ENCODE measurements at regions not wholly inside any gene's neighbourhood (a gene's known extent, or its start where the extent isn't known, plus 50 kb on each side); places are given as distances from the start of the nearest gene placed in this dataset.
"Not testable (repeated sequence)": the region's sequence is repeated elsewhere in the genome, so short reads cannot be mapped to it uniquely, and the experiment has no call there.

DNA sequence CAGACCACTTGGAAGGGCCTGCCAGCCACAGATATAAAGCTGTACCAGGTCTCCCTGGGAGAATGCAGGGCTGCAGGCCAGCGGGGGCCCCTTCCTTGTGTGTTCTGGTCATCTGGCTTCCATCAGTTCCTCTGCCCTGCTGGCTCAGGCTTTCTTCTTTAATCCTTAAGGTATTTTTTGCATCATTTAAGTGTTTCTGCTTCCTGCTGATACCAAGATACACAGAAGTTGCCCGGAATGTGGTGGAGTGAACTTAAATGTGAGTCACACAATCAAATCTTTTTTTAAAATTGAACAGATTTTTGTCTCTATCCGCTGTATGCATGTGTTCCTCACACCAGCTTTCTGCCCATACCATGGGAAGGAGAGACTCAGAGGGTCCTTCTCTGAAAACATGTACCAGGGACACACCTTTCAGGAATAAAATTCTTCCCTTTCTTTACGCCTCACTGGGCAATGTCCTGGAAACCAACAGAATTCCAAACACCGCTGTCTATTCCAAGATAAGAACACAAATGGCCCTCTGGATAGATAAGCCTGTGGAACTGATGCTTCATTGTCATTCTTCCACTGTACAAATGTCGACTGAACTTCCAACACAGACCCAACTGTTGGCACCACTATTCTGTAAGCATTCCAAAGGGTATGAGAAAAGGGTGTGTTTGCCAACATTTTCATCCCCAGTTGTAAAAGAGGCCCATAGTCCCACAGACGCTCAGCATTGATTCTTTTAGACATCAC is 206.2 kb upstream of the MYLIP start:
- DNase-seq = no peak

DNA sequence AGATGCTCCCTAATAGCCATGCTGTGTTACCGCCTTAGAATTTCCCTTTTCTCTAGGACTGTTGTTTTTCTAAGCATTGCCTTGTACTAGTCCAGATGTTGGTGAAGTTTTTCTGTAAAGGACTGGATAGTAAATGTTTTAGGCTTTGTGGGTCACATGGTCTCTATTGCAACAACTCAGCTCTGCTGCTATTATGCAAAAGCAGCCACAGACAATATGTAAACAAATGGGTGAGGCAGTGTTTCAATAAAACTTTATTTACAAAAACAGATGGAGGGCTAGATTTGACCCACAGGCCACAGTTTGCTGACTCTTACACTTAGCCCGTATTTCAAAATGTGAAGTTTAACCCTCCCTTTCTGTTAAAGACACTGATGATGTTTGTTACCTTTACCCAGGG is 207.6 kb upstream of the MYLIP start:
- no peak for DNase-seq

DNA sequence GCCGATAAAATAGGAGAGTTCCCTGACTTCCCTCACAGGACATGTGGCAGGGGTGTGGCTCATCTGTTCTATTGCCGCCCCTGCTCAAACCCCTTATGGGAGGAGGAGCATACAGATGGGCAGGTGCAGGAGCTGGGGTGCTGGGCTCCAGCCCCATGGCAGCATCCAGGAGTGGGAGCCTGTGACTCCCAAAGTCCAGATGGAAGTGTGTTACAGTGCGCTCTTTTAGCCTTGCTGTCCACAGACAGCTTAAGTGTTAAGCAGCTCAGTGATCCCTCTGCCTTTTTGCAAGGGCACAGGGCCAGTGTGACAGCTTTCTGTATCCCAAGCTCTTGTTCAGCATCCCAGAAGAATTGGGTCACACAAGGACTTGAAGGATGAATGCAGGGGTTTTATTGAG is 212.3 kb upstream of the MYLIP start:
- DNase-seq = no peak

DNA sequence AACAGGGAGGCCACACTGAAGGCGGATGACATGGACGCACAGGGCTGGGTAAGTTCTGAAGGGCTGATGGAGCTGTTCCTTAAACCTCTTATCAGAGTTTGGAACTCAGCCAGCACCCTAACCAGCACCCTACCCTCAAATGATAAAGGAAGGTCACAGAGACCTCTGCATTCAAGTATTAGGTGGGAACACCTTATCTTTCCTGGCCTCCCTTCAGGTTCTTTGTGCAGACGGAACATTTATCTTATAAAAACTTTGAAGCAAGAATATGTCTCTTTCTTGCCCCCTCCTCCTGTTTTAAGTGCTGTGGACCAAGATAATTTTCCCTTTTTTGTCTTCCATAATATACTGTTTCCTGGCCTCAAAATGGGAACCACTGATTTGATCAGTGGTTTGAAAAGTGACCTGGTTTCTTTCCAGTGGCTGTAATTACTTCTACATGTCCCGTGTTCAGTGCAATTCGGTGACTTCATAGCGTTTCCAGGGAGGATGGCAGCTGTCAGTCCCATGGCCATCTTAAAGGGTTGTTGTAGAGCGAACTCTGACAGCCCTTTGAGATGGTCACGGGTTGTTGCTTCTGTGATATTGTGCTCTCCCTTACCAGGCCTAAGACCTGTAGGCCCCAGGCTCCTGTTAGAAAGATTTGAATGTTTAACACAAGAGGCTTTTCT is 213.2 kb upstream of the MYLIP start:
- DNase-seq = no peak

DNA sequence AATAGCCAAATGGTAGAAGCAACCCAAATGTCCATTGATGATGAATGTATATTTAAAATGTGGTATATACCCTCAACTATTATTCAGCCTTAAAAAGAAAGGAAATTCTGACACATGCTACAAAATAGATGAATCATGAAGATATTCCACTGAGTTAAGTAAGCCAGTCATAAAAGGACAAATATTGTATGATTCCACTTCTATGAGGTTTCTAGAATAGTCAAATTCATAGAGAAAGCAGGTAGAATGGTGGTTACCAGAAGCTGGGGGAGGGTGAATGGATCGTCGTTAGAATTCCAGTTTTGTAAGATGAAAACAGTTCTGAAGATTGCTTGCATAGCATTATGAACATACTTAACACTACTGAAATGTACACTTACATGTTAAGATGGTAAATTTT is 214.3 kb upstream of the MYLIP start:
- no peak for DNase-seq

DNA sequence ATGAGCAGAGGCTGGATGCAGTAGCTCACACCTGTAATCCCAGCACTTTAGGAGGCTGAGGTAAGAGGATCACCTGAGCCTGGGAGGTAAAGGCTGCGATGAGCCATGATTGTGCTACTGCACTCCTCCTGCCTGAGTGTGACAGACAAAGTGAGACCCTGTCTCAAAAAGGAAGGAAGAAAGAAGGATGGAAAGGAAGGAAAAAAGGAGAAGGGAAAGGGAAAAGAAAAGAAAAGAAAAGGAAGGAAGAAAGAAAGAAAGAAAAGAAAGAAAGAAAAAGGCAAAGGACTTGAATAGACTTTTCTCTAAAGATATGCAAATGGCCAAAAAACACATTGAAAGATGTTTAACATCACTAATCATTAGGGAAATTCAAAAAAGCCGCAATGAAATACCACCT is 215.3 kb upstream of the MYLIP start:
- no peak for DNase-seq

DNA sequence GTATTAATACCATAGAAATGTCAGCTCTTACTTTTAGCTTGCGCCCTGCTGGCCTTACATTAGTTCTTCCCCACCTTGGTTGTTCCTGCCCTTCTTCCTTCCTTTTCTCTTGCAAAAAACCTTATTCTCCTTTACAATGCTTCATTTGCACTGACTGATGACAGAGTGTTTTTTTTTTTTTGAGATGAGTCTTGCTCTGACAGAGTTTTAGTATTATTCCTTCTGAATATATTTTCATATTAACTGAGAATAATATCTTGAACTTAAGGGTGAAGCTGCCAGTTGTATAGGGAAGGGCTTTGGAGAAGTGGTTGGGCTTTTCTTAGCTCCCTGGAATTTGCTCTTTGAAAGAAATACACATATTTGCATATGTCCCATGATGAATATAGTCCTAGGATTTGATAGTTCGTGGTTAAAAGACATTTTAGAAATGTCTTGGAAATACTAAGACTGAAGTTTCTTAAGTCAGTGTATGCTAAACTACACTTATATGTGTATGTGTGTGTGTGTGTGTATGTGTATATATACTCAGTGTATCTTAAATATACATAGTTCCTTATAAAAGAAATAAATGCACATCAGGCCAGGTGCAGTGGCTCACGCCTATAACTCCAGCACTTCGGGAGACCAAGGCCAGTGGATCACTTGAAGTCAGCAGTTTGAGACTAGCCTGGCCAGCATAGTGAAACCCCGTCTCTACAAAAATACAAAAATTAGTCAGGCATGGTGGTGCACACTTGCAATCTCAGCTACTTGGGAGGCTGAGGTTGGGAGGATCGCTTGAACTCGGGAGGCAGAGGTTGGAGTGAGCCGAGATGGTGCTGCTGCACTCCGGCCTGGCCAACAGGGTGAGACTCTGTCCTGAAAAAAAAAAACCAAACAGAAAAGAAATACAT is 216.1 kb upstream of the MYLIP start:
- no peak for DNase-seq

DNA sequence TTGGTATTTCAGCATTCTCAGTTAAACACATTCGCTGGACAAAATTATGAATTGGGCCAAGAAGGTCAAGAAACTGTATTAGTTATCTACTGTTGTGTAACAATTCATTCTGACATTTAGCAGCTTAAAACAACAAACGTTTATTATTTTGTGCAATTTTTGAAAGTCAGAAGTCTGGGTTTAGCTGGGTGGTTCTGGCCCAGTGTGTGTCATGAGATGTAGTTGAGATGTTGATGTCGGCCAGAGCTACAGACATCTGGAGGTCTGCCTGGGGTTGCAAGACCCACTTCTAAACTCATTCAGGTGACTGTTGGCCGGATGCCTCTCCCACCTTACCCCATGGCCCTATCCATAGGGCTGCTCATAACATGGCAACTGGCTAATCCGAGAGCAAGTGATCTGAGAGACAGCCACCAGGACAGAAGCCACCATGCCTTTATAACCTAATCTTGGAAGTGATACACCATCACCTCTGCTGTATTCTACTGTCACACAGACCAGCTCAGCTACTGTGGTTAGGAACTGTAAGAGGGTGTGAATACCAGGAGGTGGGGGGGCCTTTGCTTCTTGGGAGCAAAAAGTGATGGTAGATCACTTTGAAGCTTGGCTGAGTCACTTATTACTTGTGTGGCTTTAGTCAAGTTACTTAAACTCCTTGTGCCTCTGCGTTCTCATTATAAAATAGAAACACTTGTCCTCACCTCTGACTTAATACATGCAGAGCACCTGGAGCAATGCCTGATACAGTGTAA is 217.0 kb upstream of the MYLIP start:
- DNase-seq = no peak

DNA sequence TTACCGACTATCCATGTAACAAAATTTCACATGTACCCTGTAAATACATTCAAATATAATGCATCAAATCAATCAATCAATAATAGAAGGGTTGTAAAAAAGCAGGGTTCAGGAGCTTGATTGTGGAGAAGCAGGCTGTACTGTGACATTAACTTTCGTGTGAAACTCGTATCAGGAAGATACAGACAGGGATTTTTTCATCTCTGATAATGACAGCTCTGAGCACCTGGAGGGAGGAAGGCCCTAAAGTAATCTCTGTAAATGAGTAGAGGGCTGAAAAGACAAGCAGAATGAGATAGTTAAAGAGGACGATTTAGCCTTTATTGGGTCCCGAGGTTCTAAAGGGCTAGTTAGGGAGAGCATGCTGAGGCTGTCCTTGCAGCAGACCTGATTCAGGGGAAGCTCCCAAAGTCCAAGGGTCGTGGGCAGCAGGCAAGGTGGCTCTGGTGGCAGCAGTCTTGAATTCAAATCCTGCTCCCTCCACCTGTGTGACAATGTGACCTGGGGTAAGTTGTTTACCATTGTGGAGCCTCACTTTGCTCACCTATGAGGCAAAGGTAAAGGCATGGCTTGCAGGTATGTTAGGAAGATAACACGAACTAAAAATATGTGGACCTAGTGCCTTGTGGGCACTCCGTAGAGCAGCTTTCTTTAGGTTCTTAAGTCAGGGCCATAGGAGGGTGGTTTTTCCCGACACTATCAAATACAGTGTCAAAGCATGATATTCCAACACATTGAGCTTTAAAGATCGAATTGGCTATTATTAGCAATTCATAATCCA is 219.4 kb upstream of the MYLIP start:
- DNase-seq = no peak

DNA sequence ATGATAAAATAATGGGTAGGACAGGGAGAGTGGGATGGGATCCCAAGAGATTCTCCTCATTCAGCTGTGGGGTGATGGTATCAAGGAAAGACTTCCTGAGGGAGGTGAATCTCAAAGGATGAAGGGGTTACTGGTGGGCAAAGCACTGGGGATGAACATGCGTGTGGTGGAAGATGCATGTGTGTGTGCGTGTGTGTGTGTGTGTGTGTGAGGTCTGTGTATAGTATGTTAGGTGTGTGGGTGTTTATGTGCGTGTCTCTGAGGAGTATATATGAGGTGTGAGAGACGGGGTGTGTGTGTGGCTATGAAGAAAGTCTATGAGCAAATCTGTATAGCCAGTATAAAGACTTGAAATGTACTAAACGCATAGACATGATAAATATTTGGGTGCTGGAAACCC is 220.0 kb upstream of the MYLIP start:
- no peak for DNase-seq

DNA sequence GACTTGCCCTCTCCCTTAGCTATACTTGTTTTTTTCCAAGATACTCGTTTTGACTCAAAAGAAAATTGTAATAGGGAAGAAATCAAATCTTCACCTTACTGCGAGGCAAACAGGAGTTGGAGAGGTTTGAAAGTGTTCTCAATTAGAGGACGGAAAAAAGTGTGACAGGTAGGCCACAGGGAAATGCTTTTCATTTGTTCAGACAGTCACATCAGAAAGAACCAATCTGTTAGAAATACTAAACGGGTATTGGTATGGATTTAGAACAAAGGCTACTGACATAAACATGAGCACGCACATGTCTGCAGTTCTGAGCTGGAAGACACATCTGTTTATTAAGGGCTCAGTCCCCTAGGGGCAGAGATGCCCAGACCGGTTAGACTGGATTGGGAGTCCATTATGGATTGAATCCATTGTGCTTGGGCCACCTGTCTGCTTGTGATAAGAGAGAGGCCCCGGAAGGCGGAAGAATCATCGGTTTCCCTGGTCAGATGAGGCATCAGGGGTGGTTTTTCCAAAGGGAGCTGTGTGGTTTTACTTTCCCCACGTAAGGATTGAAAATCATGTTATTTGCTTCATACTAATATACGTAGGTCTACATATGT is 220.9 kb upstream of the MYLIP start:
- no peak for DNase-seq

DNA sequence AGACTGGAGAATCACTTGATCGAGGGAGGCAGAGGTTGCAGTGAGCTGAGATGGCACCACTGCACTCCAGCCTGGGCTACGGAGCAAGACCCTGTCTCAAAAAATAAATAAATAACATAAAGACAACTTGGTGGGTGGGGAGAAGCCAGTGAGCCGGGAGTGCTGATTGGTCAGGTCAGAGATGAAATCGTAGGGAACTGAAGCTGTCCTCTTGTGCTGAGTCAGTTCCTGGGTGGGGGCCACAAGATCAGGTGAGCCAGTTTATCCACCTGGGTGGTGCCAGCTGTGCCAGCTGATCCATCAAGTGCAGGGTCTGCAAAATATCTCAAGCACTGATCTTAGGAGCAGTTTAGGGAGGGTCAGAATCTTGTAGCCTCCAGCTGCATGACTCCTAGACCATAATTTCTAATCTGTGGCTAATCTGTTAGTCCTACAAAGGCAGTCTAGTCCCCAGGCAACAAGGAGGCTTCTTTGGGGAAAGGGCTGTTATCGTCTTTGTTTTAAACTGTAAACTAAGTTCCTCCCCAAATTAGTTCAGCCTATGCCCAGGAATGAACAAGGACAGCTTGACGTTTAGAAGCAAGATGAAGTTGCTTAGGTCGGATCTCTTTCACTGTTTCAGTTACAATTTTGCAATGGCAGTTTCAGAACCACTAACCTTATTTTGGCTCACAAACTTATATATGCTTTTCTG is 221.5 kb upstream of the MYLIP start:
- not testable (repeated sequence) for DNase-seq

DNA sequence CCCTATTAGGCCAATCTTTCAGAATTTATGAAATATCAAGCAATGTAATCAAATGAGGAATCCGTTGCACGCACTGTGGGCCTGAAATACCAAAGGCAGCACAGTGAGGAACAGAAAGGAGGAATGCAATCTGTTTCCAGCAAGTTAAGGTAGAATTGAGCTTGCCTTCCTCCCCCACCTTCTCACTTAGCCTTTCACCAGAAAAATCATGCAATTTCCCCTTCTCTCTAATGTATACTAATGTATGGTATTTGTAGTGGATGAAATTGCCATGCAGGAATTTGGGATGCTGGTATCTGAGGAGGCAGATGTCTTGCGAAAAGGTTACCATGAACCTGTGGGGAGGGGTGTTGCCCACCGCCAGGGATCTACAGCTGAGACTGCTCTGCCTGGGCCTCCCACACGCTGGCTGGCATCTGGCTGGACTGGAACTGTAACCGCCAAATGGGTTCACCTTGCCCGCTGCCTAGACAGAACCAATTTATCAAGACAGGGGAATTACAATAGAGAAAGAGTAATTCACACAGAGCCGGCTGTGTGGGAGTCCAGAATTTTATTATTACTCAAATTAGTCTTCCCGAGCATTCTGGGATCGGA is 222.4 kb upstream of the MYLIP start:
- no peak for DNase-seq

DNA sequence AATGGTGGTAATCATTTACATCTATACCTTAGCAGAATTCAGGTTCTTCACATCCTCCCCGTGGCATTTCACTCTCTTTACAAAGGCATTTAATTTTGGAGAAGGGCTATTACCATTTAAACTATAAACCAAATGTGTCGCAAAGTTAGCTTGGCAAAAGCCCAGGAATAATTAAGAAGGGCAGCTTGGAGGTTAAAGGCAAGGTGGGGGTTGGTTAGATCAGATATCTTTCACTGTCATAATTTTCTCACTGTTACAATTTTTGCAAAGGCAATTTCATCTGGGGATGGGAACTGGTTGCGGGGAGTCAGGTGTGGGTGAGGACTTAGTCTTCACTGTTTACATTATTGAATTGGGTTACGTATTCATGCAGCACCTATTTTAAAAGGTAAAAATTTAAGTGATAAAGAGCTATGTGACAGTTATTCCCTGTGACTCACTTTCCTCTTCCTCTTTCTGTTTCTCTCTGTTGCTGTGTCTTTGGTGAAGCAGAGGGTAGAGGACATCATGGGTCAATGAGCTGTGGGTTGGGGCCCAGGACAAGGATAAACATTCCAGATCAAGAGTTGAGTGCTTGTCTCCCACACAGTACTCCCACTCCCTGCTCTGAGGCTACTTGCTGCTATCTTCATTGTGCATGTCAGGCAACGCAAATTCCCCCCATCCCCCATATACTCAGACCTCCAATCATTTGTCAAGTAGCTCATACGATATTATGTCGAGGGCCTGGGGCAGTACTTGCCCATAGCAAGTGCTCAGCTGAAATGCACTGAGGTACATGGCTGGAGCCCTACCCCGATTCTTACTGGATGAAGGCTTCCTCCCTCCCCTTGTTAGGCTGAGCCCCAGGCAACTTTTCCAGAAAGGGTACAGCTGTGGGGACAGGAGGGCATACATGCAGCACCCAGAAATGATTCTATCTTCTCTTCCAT is 223.1 kb upstream of the MYLIP start:
- DNase-seq = no peak

DNA sequence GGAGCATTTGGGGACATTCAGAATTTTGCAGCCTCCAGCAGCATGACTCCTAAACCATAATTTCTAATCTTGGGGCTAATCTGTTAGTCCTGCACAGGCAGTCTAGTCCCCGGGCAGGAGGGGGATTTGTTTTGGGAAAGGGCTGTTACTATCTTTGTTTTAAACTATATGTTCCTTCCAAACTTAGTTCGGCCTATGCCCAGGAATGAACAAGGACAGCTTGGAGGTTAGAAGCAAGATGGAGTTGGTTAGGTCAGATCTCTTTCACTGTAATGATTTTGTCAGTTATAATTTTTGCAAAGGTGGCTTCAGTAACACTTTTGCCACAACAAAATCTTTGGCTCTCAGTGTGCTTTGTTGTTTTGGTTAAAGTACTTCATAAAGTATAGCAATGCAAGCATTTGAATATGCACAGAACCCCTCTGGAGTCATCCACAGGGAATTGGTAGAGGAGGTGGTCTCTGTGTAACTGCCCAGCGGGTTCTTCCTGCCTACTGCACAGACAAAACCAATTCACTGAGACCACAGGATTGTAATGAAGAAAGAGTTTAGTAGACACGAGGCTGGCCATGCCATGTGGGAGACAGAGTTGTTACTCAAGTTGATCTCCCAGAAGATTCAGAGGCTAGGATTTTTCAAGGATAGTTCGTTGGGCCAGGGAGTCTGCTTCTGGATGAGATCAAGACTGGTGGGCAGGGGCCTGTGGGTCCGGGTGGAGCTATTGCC is 224.1 kb upstream of the MYLIP start:
- no peak for DNase-seq

DNA sequence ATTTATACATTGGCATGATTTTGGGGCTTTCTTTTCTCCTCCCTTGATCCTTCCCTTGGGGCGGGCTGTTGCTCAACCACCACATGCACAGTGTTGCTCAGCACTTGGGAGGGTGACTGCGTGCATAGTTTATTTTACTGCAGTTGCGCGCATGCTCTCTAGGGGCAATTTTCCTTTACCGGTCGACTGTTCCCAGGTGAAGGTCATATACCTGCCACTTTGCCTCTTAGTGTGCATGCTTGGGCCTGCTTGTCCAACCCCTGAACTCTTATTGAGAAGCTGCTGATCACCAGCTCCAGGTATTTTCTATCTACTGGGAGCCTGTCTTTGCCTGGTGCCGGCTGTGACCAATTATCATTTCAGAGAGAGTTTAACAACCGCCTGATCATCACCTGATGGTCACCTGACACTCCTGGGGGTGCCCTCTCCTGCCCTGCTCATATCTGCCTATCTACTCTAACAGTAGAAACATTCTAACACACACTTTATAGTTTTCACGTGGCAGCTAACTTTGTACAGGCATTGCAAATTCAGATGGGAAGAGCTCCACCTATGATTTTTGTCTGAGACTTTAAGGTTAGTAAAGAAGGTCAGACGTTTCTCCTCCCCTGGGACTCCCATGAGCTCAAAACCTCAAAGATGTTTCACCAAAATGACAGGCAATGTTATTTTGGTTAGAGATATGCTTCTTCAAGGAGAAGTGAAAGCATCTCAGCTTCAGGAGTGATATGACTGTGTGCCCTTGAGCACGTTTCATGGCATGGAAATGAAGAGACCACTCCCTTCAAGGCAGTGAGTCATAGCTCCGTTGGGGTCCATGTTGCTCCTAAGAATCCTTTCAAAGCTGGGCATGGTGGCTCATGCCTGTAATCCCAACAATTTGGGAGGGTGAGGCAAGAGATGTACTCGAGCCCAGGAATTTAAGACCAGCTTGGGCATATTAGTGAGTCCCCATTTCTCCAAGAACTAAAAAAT is 227.5 kb upstream of the MYLIP start:
- DNase-seq = no peak

DNA sequence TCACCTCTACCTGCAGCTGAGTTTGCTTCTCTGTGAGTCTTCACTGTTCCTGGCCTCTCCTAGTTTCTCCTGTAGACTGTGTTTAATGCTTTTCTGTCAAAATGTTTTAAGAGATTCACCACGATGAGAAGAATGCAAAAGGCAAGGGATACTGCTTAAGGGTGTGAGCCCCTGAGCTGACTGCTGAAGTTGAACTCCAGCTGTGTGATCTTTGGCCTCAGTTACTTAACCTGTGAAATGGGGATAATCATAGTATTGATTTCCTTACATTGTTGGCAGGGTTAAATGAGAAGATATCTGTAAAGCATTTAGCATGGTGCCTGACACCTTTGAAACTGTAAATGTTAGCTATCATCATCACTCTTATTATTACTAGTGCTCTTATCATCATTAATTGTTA is 230.2 kb upstream of the MYLIP start:
- DNase-seq = no peak
